ENCODE measurements at regions not wholly inside any gene's neighbourhood (a gene's known extent, or its start where the extent isn't known, plus 50 kb on each side); places are given as distances from the start of the nearest gene placed in this dataset.

DNA sequence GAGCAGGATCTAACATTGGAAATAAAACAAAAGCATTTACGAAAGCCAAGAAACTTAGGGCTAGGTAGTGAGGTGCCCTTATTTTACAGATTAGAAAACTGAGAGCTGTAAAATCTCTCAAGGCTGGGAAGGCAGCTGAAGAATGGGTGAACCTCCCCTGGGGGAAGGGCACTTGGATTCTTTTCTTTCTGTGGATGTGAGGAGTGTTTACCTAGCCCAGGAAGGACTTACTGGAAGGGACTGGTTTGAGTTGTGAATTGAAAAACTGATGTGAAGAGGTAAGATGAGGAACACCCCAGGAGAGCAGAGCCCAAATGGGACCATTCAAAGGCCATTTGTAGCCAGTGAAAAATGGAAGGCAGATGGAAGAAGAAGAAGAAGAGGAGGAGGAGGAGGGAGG, 74.7 kb upstream of the NGF start:
- no TSS peak for BruUV-seq (replicated peaks)
- Histone ChIP-seq H3K9me3 (no peaks in the 10 kb centered on the region), H3K4me3 (ENCODE audit: low read depth, low read length) (no peak overlapping the region), H3K36me3 (ENCODE audit: control insufficient read depth, insufficient read depth, low read length) (no peaks in the 10 kb centered on the region), H3K4me1 (no peaks in the 10 kb centered on the region), H3K27me3 (replicated peaks; ENCODE audit: control insufficient read depth, insufficient read depth, low read length) (no peaks in the 10 kb centered on the region)
- CTCF ChIA-PET, result no interaction called here
- Mint-ChIP-seq H3K27ac (ENCODE audit: unreplicated experiment) (no peak overlapping the region), H3K4me3 (ENCODE audit: unreplicated experiment) (no peak overlapping the region), H3K9me3 (ENCODE audit: unreplicated experiment) (no peaks in the 10 kb centered on the region), H3K4me1 (ENCODE audit: low read depth, unreplicated experiment) (peaks cover 16% of the 10 kb centered on the region), H3K27me3 (ENCODE audit: insufficient read depth, unreplicated experiment) (no peaks in the 10 kb centered on the region), H3K36me3 (ENCODE audit: insufficient read depth, unreplicated experiment) (peaks cover 6% of the 10 kb centered on the region)
- intact Hi-C loops (cut with micrococcal nuclease; ENCODE audit: unreplicated experiment), result no loop called here
- no peak for DNase-seq
- TF ChIP-seq, protein P1, sequence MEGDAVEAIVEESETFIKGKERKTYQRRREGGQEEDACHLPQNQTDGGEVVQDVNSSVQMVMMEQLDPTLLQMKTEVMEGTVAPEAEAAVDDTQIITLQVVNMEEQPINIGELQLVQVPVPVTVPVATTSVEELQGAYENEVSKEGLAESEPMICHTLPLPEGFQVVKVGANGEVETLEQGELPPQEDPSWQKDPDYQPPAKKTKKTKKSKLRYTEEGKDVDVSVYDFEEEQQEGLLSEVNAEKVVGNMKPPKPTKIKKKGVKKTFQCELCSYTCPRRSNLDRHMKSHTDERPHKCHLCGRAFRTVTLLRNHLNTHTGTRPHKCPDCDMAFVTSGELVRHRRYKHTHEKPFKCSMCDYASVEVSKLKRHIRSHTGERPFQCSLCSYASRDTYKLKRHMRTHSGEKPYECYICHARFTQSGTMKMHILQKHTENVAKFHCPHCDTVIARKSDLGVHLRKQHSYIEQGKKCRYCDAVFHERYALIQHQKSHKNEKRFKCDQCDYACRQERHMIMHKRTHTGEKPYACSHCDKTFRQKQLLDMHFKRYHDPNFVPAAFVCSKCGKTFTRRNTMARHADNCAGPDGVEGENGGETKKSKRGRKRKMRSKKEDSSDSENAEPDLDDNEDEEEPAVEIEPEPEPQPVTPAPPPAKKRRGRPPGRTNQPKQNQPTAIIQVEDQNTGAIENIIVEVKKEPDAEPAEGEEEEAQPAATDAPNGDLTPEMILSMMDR (IDR thresholded peaks at IDR 0.05; ENCODE audit: insufficient read depth in 1 of 2, low read depth in 1 of 2, low read length in 1 of 2, severe bottlenecking in 1 of 2, unreplicated experiment in 1 of 2), result no peak
- POLR2A ChIA-PET, result no interaction called here

GRCh38 chr1:115412286-115412685, 74.2 kb upstream of the NGF start:
- Mint-ChIP-seq H3K27me3 (ENCODE audit: insufficient read depth, unreplicated experiment) (no peaks in the 10 kb centered on the region), H3K27ac (ENCODE audit: unreplicated experiment) (no peak overlapping the region)
- CTCF ChIA-PET, result no interaction called here

DNA sequence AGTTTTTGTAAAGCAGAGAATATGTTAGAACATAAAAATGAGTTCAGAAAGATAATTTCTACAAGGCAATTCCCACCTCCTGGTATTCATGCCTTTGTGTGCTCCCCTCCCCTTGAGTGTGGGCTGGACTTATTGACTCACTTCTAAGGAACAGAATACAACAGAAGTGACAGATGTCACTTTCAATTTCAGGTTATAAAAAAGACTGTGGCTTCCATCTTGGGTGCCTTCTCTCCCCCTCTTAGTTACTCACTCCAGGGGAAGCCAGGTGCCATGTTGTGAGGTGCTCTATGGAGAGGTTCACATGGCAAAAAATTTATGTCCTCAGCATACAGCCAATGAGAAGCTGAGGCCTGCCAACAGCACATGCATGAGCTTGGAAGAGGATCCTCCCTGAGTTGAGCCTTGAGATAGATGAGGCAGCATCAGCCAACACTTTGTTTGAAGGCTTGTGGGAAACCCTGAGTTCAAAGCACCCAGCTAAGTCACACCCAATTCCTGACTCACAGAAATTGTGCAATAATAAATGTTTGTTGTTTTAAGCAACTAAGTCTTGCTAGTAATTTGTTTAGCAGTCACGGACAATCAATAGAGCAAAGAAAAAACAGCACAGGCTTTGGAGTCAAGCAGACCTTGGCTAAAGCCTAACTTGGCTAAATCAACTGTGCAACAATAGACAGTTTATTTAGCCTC, 73.5 kb upstream of the NGF start:
- CTCF ChIA-PET, result no interaction called here
- H3K9me3 Mint-ChIP-seq (ENCODE audit: unreplicated experiment), result no peaks in the 10 kb centered on the region
- DNase-seq, result no peak

More at GRCh38 chr1:115412286-115412685, 74.2 kb upstream of the NGF start:
- Histone ChIP-seq H3K4me1 (no peaks in the 10 kb centered on the region), H3K27me3 (replicated peaks; ENCODE audit: control insufficient read depth, insufficient read depth, low read length) (no peaks in the 10 kb centered on the region), H3K4me3 (ENCODE audit: low read depth, low read length) (no peak overlapping the region), H3K9me3 (no peaks in the 10 kb centered on the region), H3K36me3 (ENCODE audit: control insufficient read depth, insufficient read depth, low read length) (no peaks in the 10 kb centered on the region)
- H3K9me3 Mint-ChIP-seq (ENCODE audit: unreplicated experiment), result no peaks in the 10 kb centered on the region
- intact Hi-C loops (cut with micrococcal nuclease; ENCODE audit: unreplicated experiment), result no loop called here
- H3K4me1 Mint-ChIP-seq (ENCODE audit: low read depth, unreplicated experiment), result peaks cover 16% of the 10 kb centered on the region
- TF ChIP-seq, protein P1 (IDR thresholded peaks at IDR 0.05; ENCODE audit: insufficient read depth in 1 of 2, low read depth in 1 of 2, low read length in 1 of 2, severe bottlenecking in 1 of 2, unreplicated experiment in 1 of 2), result no peak
- BruUV-seq (replicated peaks), result no TSS peak
- POLR2A ChIA-PET, result no interaction called here
- H3K36me3 Mint-ChIP-seq (ENCODE audit: insufficient read depth, unreplicated experiment), result peaks cover 6% of the 10 kb centered on the region
- no peak for DNase-seq
- H3K4me3 Mint-ChIP-seq (ENCODE audit: unreplicated experiment), result no peak overlapping the region

More for the DNA sequence above, 73.5 kb upstream of the NGF start:
- no peak overlapping the region for H3K4me3 ChIP-seq (ENCODE audit: low read depth, low read length)
- H3K4me3 Mint-ChIP-seq (ENCODE audit: unreplicated experiment), result no peak overlapping the region
- no peaks in the 10 kb centered on the region for H3K4me1 ChIP-seq
- H3K36me3 Mint-ChIP-seq (ENCODE audit: insufficient read depth, unreplicated experiment), result peaks cover 6% of the 10 kb centered on the region
- POLR2A ChIA-PET, result no interaction called here
- peaks cover 16% of the 10 kb centered on the region for H3K4me1 Mint-ChIP-seq (ENCODE audit: low read depth, unreplicated experiment)
- TF ChIP-seq, protein P1 (IDR thresholded peaks at IDR 0.05; ENCODE audit: insufficient read depth in 1 of 2, low read depth in 1 of 2, low read length in 1 of 2, severe bottlenecking in 1 of 2, unreplicated experiment in 1 of 2), result no peak
- no peaks in the 10 kb centered on the region for H3K27me3 ChIP-seq (replicated peaks; ENCODE audit: control insufficient read depth, insufficient read depth, low read length)
- H3K27me3 Mint-ChIP-seq (ENCODE audit: insufficient read depth, unreplicated experiment), result no peaks in the 10 kb centered on the region
- no TSS peak for BruUV-seq (replicated peaks)
- no peaks in the 10 kb centered on the region for H3K36me3 ChIP-seq (ENCODE audit: control insufficient read depth, insufficient read depth, low read length)
- H3K27ac Mint-ChIP-seq (ENCODE audit: unreplicated experiment), result no peak overlapping the region
- intact Hi-C loops (cut with micrococcal nuclease; ENCODE audit: unreplicated experiment), result no loop called here
- H3K9me3 ChIP-seq, result no peaks in the 10 kb centered on the region

All from Caco-2 (cell line).